SK-N-SH (cell line): ENCODE measurements at regions not wholly inside any gene's neighbourhood (a gene's known extent, or its start where the extent isn't known, plus 50 kb on each side); places are given as distances from the start of the nearest gene placed in this dataset.

Source experiments
- CTCF ChIA-PET: fragments of 300-600, 350-600 bp; formaldehyde crosslinking; extraction: SDS; loops from one replicate; lab custom pipeline; 2021; lab: Yijun Ruan, JAX
- POLR2A ChIA-PET: fragments of 350-600 bp; sonication (Branson Sonifier 250); formaldehyde crosslinking; extraction: SDS; loops from one replicate; lab custom pipeline; 2020; ENCODE audit warnings: antibody characterized with exemption, inconsistent platforms; lab: Yijun Ruan, JAX
- DNase-seq: peaks from one replicate; pipeline ENCODE4 v3.0.0; 2012
- H2AFZ ChIP-seq: fragments of 200-600 bp; sonication (generic); 2 replicates; pipeline ENCODE4 v1.8.1; 2016; ENCODE audit warnings: antibody characterized with exemption, mild to moderate bottlenecking, low read depth
- H3F3A ChIP-seq: fragments of 200-600 bp; sonication (generic); replicated peaks from 2 replicates; pipeline ENCODE3; 2016; ENCODE audit warnings: antibody characterized with exemption, mild to moderate bottlenecking; ENCODE audit not compliant: insufficient read depth
- H3K27ac ChIP-seq, 2 experiments: fragments of 200-500 bp in 1 of 2; fragments of 200-600 bp in 1 of 2; sonication (Bioruptor generic) in 1 of 2; sonication (generic), shearing (Covaris generic) in 1 of 2; 2 replicates each; pipeline versions ENCODE4 v1.5.1 to v1.6.1; 2014 to 2016; ENCODE audit warnings: low read depth in 2 of 2, inconsistent platforms in 1 of 2, low read length in 1 of 2, mild to moderate bottlenecking in 1 of 2, mixed read lengths in 1 of 2
- H3K27me3 ChIP-seq: fragments of 200-600 bp; sonication (generic), shearing (Covaris generic); 2 replicates; pipeline ENCODE4 v1.6.1; 2016; ENCODE audit warnings: mixed run types; ENCODE audit not compliant: insufficient read depth
- H3K36me3 ChIP-seq, 2 experiments: fragments of 200-500 bp in 1 of 2; fragments of 200-600 bp in 1 of 2; sonication (Bioruptor generic) in 1 of 2; sonication (generic) in 1 of 2; replicated peaks in 1 of 2; 2 replicates each; pipeline versions ENCODE3 to v1.5.1; 2014 to 2016; ENCODE audit warnings: low read length in 1 of 2, mild to moderate bottlenecking in 1 of 2; ENCODE audit not compliant: insufficient read depth in 2 of 2, control insufficient read depth in 1 of 2
- H3K4me1 ChIP-seq, 2 experiments: fragments of 200-500 bp in 1 of 2; fragments of 200-600 bp in 1 of 2; sonication (Bioruptor generic) in 1 of 2; sonication (generic), shearing (Covaris generic) in 1 of 2; 2 replicates each; pipeline versions ENCODE4 v1.5.1 to v1.6.1; 2014 to 2016; ENCODE audit warnings: low read depth in 1 of 2, low read length in 1 of 2, mixed run types in 1 of 2; ENCODE audit not compliant: insufficient read depth in 2 of 2, control insufficient read depth in 1 of 2
- H3K4me2 ChIP-seq: fragments of 200-600 bp; sonication (generic), shearing (Covaris generic); 2 replicates; pipeline ENCODE4 v1.6.1; 2017; ENCODE audit warnings: mixed run types
- H3K4me3 ChIP-seq, 2 experiments: fragments of 200-500 bp in 1 of 2; fragments of 200-600 bp in 1 of 2; sonication (Bioruptor generic) in 1 of 2; sonication (generic), shearing (Covaris generic) in 1 of 2; 2 replicates each; pipeline versions ENCODE4 v1.5.1 to v1.8.1; 2014 to 2016; ENCODE audit warnings: low read depth in 2 of 2, inconsistent platforms in 1 of 2, low read length in 1 of 2, mild to moderate bottlenecking in 1 of 2, mixed read lengths in 1 of 2, moderate library complexity in 1 of 2
- H3K79me2 ChIP-seq: fragments of 200-600 bp; sonication (generic); 2 replicates; pipeline ENCODE4 v1.8.1; 2017; ENCODE audit warnings: mild to moderate bottlenecking; ENCODE audit not compliant: insufficient read depth
- H3K9ac ChIP-seq: fragments of 200-600 bp; sonication (generic); 2 replicates; pipeline ENCODE4 v1.6.1; 2017; ENCODE audit warnings: mixed run types
- H3K9me2 ChIP-seq: fragments of 200-600 bp; sonication (generic); 2 replicates; pipeline ENCODE4 v1.6.1; 2017; ENCODE audit warnings: mixed run types
- H3K9me3 ChIP-seq: fragments of 200-600 bp; sonication (generic); 2 replicates; pipeline ENCODE4 v1.6.1; 2017; ENCODE audit warnings: mixed run types, mild to moderate bottlenecking, moderate library complexity
- H4K20me1 ChIP-seq: fragments of 200-600 bp; sonication (generic); 2 replicates; pipeline ENCODE4 v1.6.1; 2017; ENCODE audit warnings: mild to moderate bottlenecking, mixed run types; ENCODE audit not compliant: insufficient read depth
- CHD2 ChIP-seq: fragments of 150-350 bp; IDR thresholded peaks from 2 replicates; pipeline ENCODE4 v1.6.1; 2018; ENCODE audit warnings: low read length; ENCODE audit not compliant: partially characterized antibody
- EP300 ChIP-seq, 2 experiments: IDR thresholded peaks; 2 replicates each; pipeline versions ENCODE4 v1.4.0 to v1.6.1; 2012; ENCODE audit warnings: borderline replicate concordance in 1 of 2, low read depth in 1 of 2, low read length in 1 of 2
- FOSL2 ChIP-seq: IDR thresholded peaks from 2 replicates; pipeline ENCODE4 v1.4.0; 2012; ENCODE audit warnings: low read depth, mild to moderate bottlenecking, moderate library complexity, borderline replicate concordance
- GABPA ChIP-seq: IDR thresholded peaks from 2 replicates; pipeline ENCODE4 v1.4.0; 2012; ENCODE audit warnings: low read depth, mild to moderate bottlenecking
- JUND ChIP-seq: IDR thresholded peaks from 2 replicates; pipeline ENCODE4 v1.4.0; 2012
- MXI1 ChIP-seq: IDR thresholded peaks from 2 replicates; pipeline ENCODE4 v1.6.1; 2012; ENCODE audit warnings: mild to moderate bottlenecking, low read depth, low read length, improper control_type of control experiment
- NRF1 ChIP-seq: IDR thresholded peaks from 2 replicates; pipeline ENCODE4 v1.6.1; 2012; ENCODE audit warnings: low read depth, mild to moderate bottlenecking, low read length
- POLR2AphosphoS5 ChIP-seq: IDR thresholded peaks from 2 replicates; pipeline ENCODE4 v1.6.1; 2012; ENCODE audit warnings: low read depth, low read length
- RAD21 ChIP-seq: IDR thresholded peaks from 2 replicates; pipeline ENCODE4 v1.6.1; 2012; ENCODE audit warnings: mild to moderate bottlenecking, low read length
- SIN3A ChIP-seq: IDR thresholded peaks from 2 replicates; pipeline ENCODE4 v1.6.1; 2012; ENCODE audit warnings: low read depth, mild to moderate bottlenecking, low read length, moderate library complexity, borderline replicate concordance
- TAF1 ChIP-seq: IDR thresholded peaks from 2 replicates; pipeline ENCODE4 v1.6.1; 2012; ENCODE audit warnings: low read depth, mild to moderate bottlenecking, low read length, moderate library complexity, borderline replicate concordance
- TEAD4 ChIP-seq: IDR thresholded peaks from 2 replicates; pipeline ENCODE4 v1.4.0; 2012; ENCODE audit warnings: mild to moderate bottlenecking, borderline replicate concordance; ENCODE audit not compliant: insufficient read depth
- YY1 ChIP-seq: IDR thresholded peaks from 2 replicates; pipeline ENCODE4 v1.4.0; 2012; ENCODE audit warnings: low read depth, mild to moderate bottlenecking
- WGBS: methylation state at CpG from one replicate; pipeline ENCODE4 v1.1.6; 2017; ENCODE audit warnings: low lambda C conversion rate; 5-methylcytosine and 5-hydroxymethylcytosine counted together
- TF ChIP-seq, protein P1 (sequence below): IDR thresholded peaks from 2 replicates; pipeline ENCODE4 v1.4.0; 2012; ENCODE audit warnings: low read depth, borderline replicate concordance
- TF ChIP-seq, protein P2 (sequence below): fragments of 150-350 bp; IDR thresholded peaks from 2 replicates; pipeline ENCODE4 v1.6.1; 2016; ENCODE audit warnings: mild to moderate bottlenecking, low read depth, low read length
- TF ChIP-seq, protein P3 (sequence below): fragments of 150-350 bp; IDR thresholded peaks from 2 replicates; pipeline ENCODE4 v1.6.1; 2017; ENCODE audit warnings: antibody characterized with exemption, low read length, low read depth, borderline replicate concordance

DNA sequence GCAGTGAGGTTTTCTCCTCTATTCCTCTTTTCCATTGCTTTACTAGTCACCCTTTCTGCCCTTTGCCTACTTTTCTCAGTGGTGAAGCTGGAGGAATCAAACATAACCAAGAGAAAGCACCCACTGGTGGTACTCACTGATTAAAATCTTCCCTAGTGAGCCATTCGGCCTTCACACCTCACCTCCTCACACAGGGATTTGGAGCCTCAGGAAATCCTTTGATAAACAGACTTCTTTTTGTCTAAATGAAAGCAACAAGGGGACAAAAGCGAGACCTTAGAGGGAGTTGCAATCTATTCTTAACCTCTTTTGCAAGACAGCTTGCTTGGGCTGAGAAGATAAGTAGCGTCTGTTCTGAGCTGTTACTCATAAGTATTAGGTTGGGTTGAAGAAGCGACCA is 572.6 kb downstream of the ZNF674 start:
- no peak overlapping the region for H3K4me2 ChIP-seq
- H3K27ac ChIP-seq: no peak overlapping the region
- no peaks in the 10 kb centered on the region for H3K36me3 ChIP-seq
- no peak overlapping the region for H3K9ac ChIP-seq
- ChIA-PET CTCF (no interaction called here), POLR2A (no interaction called here)
- no peaks in the 10 kb centered on the region for H3K9me2 ChIP-seq
- no peak overlapping the region for H2AFZ ChIP-seq
- H3K79me2 ChIP-seq: no peaks in the 10 kb centered on the region
- no peaks in the 10 kb centered on the region for H3K9me3 ChIP-seq
- H4K20me1 ChIP-seq: no peaks in the 10 kb centered on the region
- H3F3A ChIP-seq: no peaks in the 10 kb centered on the region
- H3K27me3 ChIP-seq: no peaks in the 10 kb centered on the region
- no peak overlapping the region for H3K4me3 ChIP-seq
- no peaks in the 10 kb centered on the region for H3K4me1 ChIP-seq
- WGBS: 18% methylated on average over 4 of the region's 4 CpGs
- TF ChIP-seq POLR2AphosphoS5 (no peak), JUND (no peak)
- TF ChIP-seq, all 33 proteins: peak for 0
- no peak for DNase-seq

DNA sequence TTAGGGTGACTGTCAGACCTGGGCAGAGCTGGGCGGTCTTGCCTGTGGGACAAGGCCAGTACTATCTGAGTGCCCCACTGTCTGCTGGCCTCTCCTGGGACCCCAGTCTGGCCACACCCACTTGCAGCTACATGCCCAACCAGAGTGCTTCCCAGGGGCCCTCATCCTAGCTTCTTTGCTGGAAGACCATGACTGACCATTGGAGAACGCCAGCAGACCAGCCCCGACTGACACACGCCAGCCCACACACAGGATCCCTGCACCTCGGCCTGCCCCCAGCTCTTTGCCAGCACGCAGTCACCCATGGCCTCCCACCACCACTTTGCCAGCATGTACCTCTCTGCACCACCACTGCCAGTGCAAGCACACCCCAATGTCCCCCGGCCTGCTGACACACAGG is 585.7 kb downstream of the ZNF674 start:
- no peak overlapping the region for H3K4me2 ChIP-seq
- no peaks in the 10 kb centered on the region for H3K79me2 ChIP-seq
- H3K9me3 ChIP-seq: no peaks in the 10 kb centered on the region
- ChIA-PET CTCF (no interaction called here), POLR2A (no interaction called here)
- no peaks in the 10 kb centered on the region for H3K4me1 ChIP-seq
- DNase-seq: no peak
- no peak overlapping the region for H3K9ac ChIP-seq
- H2AFZ ChIP-seq: no peak overlapping the region
- H3F3A ChIP-seq: no peaks in the 10 kb centered on the region
- H3K27me3 ChIP-seq: no peaks in the 10 kb centered on the region
- TF ChIP-seq MXI1 (no peak), JUND (no peak), GABPA (no peak), POLR2AphosphoS5 (no peak), SIN3A (no peak), CHD2 (no peak), RAD21 (no peak), NRF1 (no peak), TEAD4 (no peak), TAF1 (no peak), EP300 (IDR thresholded peaks at IDR 0.05; ENCODE audit: borderline replicate concordance in 1 of 2, low read depth in 1 of 2, low read length in 1 of 2) (no peak), YY1 (no peak), FOSL2 (no peak)
- TF ChIP-seq, protein P1, sequence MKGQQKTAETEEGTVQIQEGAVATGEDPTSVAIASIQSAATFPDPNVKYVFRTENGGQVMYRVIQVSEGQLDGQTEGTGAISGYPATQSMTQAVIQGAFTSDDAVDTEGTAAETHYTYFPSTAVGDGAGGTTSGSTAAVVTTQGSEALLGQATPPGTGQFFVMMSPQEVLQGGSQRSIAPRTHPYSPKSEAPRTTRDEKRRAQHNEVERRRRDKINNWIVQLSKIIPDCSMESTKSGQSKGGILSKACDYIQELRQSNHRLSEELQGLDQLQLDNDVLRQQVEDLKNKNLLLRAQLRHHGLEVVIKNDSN: no peak
- TF ChIP-seq, protein P2, sequence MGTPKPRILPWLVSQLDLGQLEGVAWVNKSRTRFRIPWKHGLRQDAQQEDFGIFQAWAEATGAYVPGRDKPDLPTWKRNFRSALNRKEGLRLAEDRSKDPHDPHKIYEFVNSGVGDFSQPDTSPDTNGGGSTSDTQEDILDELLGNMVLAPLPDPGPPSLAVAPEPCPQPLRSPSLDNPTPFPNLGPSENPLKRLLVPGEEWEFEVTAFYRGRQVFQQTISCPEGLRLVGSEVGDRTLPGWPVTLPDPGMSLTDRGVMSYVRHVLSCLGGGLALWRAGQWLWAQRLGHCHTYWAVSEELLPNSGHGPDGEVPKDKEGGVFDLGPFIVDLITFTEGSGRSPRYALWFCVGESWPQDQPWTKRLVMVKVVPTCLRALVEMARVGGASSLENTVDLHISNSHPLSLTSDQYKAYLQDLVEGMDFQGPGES: no peak
- TF ChIP-seq, protein P3, sequence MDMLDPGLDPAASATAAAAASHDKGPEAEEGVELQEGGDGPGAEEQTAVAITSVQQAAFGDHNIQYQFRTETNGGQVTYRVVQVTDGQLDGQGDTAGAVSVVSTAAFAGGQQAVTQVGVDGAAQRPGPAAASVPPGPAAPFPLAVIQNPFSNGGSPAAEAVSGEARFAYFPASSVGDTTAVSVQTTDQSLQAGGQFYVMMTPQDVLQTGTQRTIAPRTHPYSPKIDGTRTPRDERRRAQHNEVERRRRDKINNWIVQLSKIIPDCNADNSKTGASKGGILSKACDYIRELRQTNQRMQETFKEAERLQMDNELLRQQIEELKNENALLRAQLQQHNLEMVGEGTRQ: no peak
- H3K36me3 ChIP-seq: no peaks in the 10 kb centered on the region
- H3K4me3 ChIP-seq: no peak overlapping the region
- no peaks in the 10 kb centered on the region for H4K20me1 ChIP-seq
- H3K9me2 ChIP-seq: no peaks in the 10 kb centered on the region
- H3K27ac ChIP-seq: no peak overlapping the region
- WGBS: 10% methylated on average over 5 of the region's 7 CpGs
